ENCODE measurements at regions not wholly inside any gene's neighbourhood (a gene's known extent, or its start where the extent isn't known, plus 50 kb on each side); places are given as distances from the start of the nearest gene placed in this dataset.

DNA sequence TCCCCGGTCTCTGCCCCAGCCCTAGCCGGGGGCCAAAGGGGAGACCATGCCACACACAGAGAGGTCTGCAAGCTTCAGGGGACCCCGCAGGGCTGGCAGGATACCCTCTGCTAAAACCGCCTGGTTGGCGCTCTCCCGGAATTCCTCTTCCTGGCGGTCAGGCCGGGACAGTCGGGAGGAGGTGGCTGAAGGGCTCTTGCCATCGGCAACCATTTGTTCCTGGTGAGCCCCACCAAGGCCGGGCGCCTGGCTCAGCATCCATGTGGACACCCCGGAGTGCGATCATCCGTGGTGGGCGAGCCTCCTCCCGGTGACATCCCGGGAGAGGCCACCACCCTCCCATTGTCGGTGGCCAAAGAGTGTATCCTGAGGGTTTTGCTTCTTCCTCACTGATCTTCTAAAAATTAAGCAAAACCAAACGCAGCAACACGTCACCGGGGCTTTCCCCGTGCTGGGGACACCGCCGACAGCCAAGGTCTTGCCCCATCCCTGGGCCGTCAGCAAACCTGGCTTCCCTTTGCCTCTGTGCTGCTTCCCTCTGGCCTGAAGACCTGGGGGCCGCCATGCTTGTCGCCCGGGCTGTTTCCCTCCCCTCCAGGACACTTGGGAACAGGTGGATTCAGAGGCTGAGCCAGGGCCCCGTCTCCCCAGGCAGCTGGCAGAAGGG is 59.1 kb upstream of the TTC34 start:
- no peak overlapping the region for H2BK120ac ChIP-seq (replicated peaks; ENCODE audit: low read depth, low read length)
- no peak overlapping the region for H2AFZ ChIP-seq (ENCODE audit: low read length)
- no peak overlapping the region for H3K4me3 ChIP-seq (ENCODE audit: extremely low read depth in 1 of 4, insufficient read depth in 2 of 4, low read depth in 3 of 4, low read length in 4 of 4)
- no peaks in the 10 kb centered on the region for H3K4me1 ChIP-seq (replicated peaks in 1 of 4; ENCODE audit: control insufficient read depth in 3 of 4, insufficient read depth in 4 of 4, low read length in 3 of 4)
- CTCF ChIA-PET (ENCODE audit: partially characterized antibody), result no interaction called here
- H3K27ac ChIP-seq (ENCODE audit: low read depth, low read length), result no peak overlapping the region
- POLR2A ChIA-PET (ENCODE audit: partially characterized antibody), result no interaction called here
- no peak overlapping the region for H2BK20ac ChIP-seq (ENCODE audit: low read length)
- H3K18ac ChIP-seq (ENCODE audit: extremely low read depth, low read length), result no peak overlapping the region
- no peak overlapping the region for H2BK12ac ChIP-seq (ENCODE audit: low read depth, low read length)
- no peak overlapping the region for H4K91ac ChIP-seq (replicated peaks; ENCODE audit: insufficient read length, low read length)
- no peaks in the 10 kb centered on the region for H3K36me3 ChIP-seq (ENCODE audit: control insufficient read depth in 2 of 4, insufficient read depth in 4 of 4, low read length in 3 of 4)
- no peak overlapping the region for H3K4me2 ChIP-seq (ENCODE audit: insufficient read depth in 1 of 2, low read depth in 2 of 2, low read length in 2 of 2)
- H3K79me2 ChIP-seq (ENCODE audit: control insufficient read depth in 1 of 2, insufficient read depth in 2 of 2, low read length in 2 of 2), result no peaks in the 10 kb centered on the region
- H3K4ac ChIP-seq (replicated peaks; ENCODE audit: insufficient read length, low read depth, low read length), result no peak overlapping the region
- no peak overlapping the region for H2AK5ac ChIP-seq (ENCODE audit: low read depth, low read length)
- WGBS, 2 experiments (ENCODE audit: extremely low coverage in 1 of 2, insufficient coverage in 1 of 2, insufficient read length in 1 of 2, insufficient replicate concordance in 2 of 2, low coverage in 1 of 2, low lambda C conversion rate in 2 of 2, missing lambda C conversion rate in 1 of 2), result 87% methylated on average over 11 of the region's 30 CpGs; no CpG with 5 or more reads in 1 of the 2 experiments
- H3K79me1 ChIP-seq (ENCODE audit: low read depth, low read length), result no peaks in the 10 kb centered on the region
- no peak overlapping the region for H3K9ac ChIP-seq (replicated peaks in 1 of 4; ENCODE audit: extremely low read depth in 1 of 4, low read depth in 3 of 4, low read length in 3 of 4)
- H2BK15ac ChIP-seq (ENCODE audit: low read length), result no peak overlapping the region
- no peak for FAIRE-seq
- H3K9me3 ChIP-seq (ENCODE audit: insufficient read depth in 2 of 2, low read depth in 1 of 2, low read length in 1 of 2), result peaks cover 74 to 100% of the 10 kb centered on the region in 2 experiments
- H3K27me3 ChIP-seq (replicated peaks in 1 of 4; ENCODE audit: control insufficient read depth in 3 of 4, extremely low read depth in 1 of 4, insufficient read depth in 3 of 4, low read length in 3 of 4), result no peaks in the 10 kb centered on the region
- no peak overlapping the region for H3K14ac ChIP-seq (ENCODE audit: insufficient read length)
- no peak overlapping the region for H2BK5ac ChIP-seq (ENCODE audit: low read depth, low read length)
- no peak for DNase-seq (ENCODE audit: low read depth in 1 of 2, low spot score in 2 of 2)
- H4K20me1 ChIP-seq (replicated peaks in 1 of 2; ENCODE audit: control insufficient read depth in 1 of 2, insufficient read depth in 2 of 2, low read length in 2 of 2), result no peaks in the 10 kb centered on the region
- H3K23ac ChIP-seq (ENCODE audit: insufficient read length), result no peak overlapping the region
- H3K23me2 ChIP-seq (ENCODE audit: low read depth, low read length), result no peaks in the 10 kb centered on the region; the same call in 1 of the 2 replicates
- no peak overlapping the region for H4K8ac ChIP-seq (ENCODE audit: extremely low read depth, insufficient read depth, low read length)
- no peak overlapping the region for H4K5ac ChIP-seq (ENCODE audit: insufficient read length, low read depth, low read length)
- H3K56ac ChIP-seq (replicated peaks; ENCODE audit: insufficient read length, low read depth, low read length), result no peak overlapping the region
- TF ChIP-seq SP1 (IDR thresholded peaks at IDR 0.05; ENCODE audit: low read depth, low read length) (no peak), RBBP5 (IDR thresholded peaks at IDR 0.05; ENCODE audit: borderline replicate concordance, low read depth, low read length) (no peak), SIN3A (conservative IDR thresholded peaks at IDR 0.05 in 1 of 2, IDR thresholded peaks at IDR 0.05 in 1 of 2; ENCODE audit: low read depth in 1 of 2, low read length in 2 of 2) (no peak), RXRA (IDR thresholded peaks at IDR 0.05; ENCODE audit: insufficient read depth, low read depth, low read length) (no peak), SRF (IDR thresholded peaks at IDR 0.05; ENCODE audit: low read depth, low read length) (no peak), EZH2 (IDR thresholded peaks at IDR 0.05; ENCODE audit: low read depth, low read length, severe bottlenecking) (no peak), SAP30 (IDR thresholded peaks at IDR 0.05; ENCODE audit: insufficient read depth, insufficient replicate concordance, low read length) (no peak)
